MV-4-11 (cell line): ENCODE measurements at regions not wholly inside any gene's neighbourhood (a gene's known extent, or its start where the extent isn't known, plus 50 kb on each side); places are given as distances from the start of the nearest gene placed in this dataset.
"Not testable (repeated sequence)": the region's sequence is repeated elsewhere in the genome, so short reads cannot be mapped to it uniquely, and the experiment has no call there.

Experiments
- DNase-seq: peaks from one replicate; lab custom pipeline; 2025; lab: John Stamatoyannopoulos, UW

- DNase-seq = no peak
Observed at GRCh38 chr2:41314511-41315070, 733.2 kb upstream of the PKDCC start.

GRCh38 chr2:41319437-41319836 lies 728.4 kb upstream of the PKDCC start:
- no peak for DNase-seq

- DNase-seq = no peak
Observed at GRCh38 chr2:41320491-41320890, 727.3 kb upstream of the PKDCC start.

- DNase-seq = no peak
Observed at GRCh38 chr2:41321351-41321750, 726.5 kb upstream of the PKDCC start.

- DNase-seq = no peak
Observed at GRCh38 chr2:41326851-41327250, 721.0 kb upstream of the PKDCC start.

GRCh38 chr2:41329040-41329439 lies 718.8 kb upstream of the PKDCC start:
- no peak for DNase-seq

GRCh38 chr2:41334159-41334558 lies 713.7 kb upstream of the PKDCC start:
- DNase-seq = no peak

- DNase-seq = not testable (repeated sequence)
Observed at GRCh38 chr2:41335573-41335972, 712.2 kb upstream of the PKDCC start.

- DNase-seq = no peak
Observed at GRCh38 chr2:41337956-41338355, 709.9 kb upstream of the PKDCC start.

- DNase-seq = no peak
Observed at GRCh38 chr2:41344529-41344928, 703.3 kb upstream of the PKDCC start.

GRCh38 chr2:41353060-41353459 lies 694.8 kb upstream of the PKDCC start:
- no peak for DNase-seq

GRCh38 chr2:41355794-41356193 lies 692.0 kb upstream of the PKDCC start:
- no peak for DNase-seq

GRCh38 chr2:41364842-41365241 lies 683.0 kb upstream of the PKDCC start:
- no peak for DNase-seq

GRCh38 chr2:41375901-41376300 lies 671.9 kb upstream of the PKDCC start:
- no peak for DNase-seq

GRCh38 chr2:41377837-41378236 lies 670.0 kb upstream of the PKDCC start:
- no peak for DNase-seq

GRCh38 chr2:41378420-41378819 lies 669.4 kb upstream of the PKDCC start:
- no peak for DNase-seq

GRCh38 chr2:41379496-41380221 lies 668.2 kb upstream of the PKDCC start:
- no peak for DNase-seq

GRCh38 chr2:41381701-41382100 lies 666.1 kb upstream of the PKDCC start:
- DNase-seq = no peak

- no peak for DNase-seq
Observed at GRCh38 chr2:41387519-41387918, 660.3 kb upstream of the PKDCC start.

- DNase-seq = no peak
Observed at GRCh38 chr2:41393621-41394020, 654.2 kb upstream of the PKDCC start.

- DNase-seq = no peak
Observed at GRCh38 chr2:41394541-41394940, 653.3 kb upstream of the PKDCC start.

- DNase-seq = no peak
Observed at GRCh38 chr2:41395692-41396091, 652.1 kb upstream of the PKDCC start.

- DNase-seq = no peak
Observed at GRCh38 chr2:41399437-41400087, 648.3 kb upstream of the PKDCC start.
